CD4-positive, CD25-positive, alpha-beta regulatory T cell (primary cell): ENCODE measurements at regions not wholly inside any gene's neighbourhood (a gene's known extent, or its start where the extent isn't known, plus 50 kb on each side); places are given as distances from the start of the nearest gene placed in this dataset.
"Not testable (repeated sequence)": the region's sequence is repeated elsewhere in the genome, so short reads cannot be mapped to it uniquely, and the experiment has no call there.

Source experiments
- ATAC-seq, 2 donors: fragments of 150-1000 bp; cut with Tn5 transposase; one replicate each; pipeline ENCODE4 v1.10.0; 2021; ENCODE audit warnings: low read depth in 2 of 2, moderate number of reproducible peaks in 2 of 2, moderate library complexity in 1 of 2
- DNase-seq, 3 donors: peaks; one replicate each; pipeline versions ENCODE4 v3.0.0 to v3.0.0-alpha.2; 2012 to 2022; ENCODE audit warnings: mixed read lengths in 1 of 3
- H3K27ac ChIP-seq: one replicate; pipeline ENCODE4 v1.7.0; 2013; ENCODE audit warnings: mild to moderate bottlenecking, low read length; ENCODE audit not compliant: insufficient read depth, poor library complexity, severe bottlenecking
- H3K27me3 ChIP-seq: one replicate; pipeline ENCODE4 v1.7.0; 2013; ENCODE audit warnings: low read length; ENCODE audit not compliant: control insufficient read depth, insufficient read depth
- H3K36me3 ChIP-seq: one replicate; pipeline ENCODE4 v1.7.0; 2013; ENCODE audit warnings: mild to moderate bottlenecking, low read length, moderate library complexity; ENCODE audit not compliant: control insufficient read depth, insufficient read depth
- H3K4me1 ChIP-seq: 2 replicates; pipeline ENCODE4 v1.7.0; 2013; ENCODE audit warnings: mild to moderate bottlenecking, low read length; ENCODE audit not compliant: insufficient read depth, control insufficient read depth, poor library complexity, severe bottlenecking
- H3K4me3 ChIP-seq: one replicate; pipeline ENCODE4 v1.7.0; 2013; ENCODE audit warnings: low read depth, mild to moderate bottlenecking, low read length, moderate library complexity
- H3K9me3 ChIP-seq, 2 experiments: 1 replicate in 1 of 2; 2 replicates in 1 of 2; pipeline ENCODE4 v1.7.0; 2013; ENCODE audit warnings: low read length in 2 of 2, mild to moderate bottlenecking in 1 of 2, moderate library complexity in 1 of 2; ENCODE audit not compliant: control insufficient read depth in 2 of 2
- H3K27ac Mint-ChIP-seq, 3 donors: one replicate each; pipeline ENCODE4 v1.8.0; 2020 to 2022; ENCODE audit warnings: mild to moderate bottlenecking in 3 of 3, mixed read lengths in 3 of 3, moderate library complexity in 2 of 3
- H3K27me3 Mint-ChIP-seq: one replicate; pipeline ENCODE4 v1.8.0; 2022; ENCODE audit warnings: mild to moderate bottlenecking, mixed read lengths
- H3K36me3 Mint-ChIP-seq: one replicate; pipeline ENCODE4 v1.8.0; 2020; ENCODE audit warnings: mixed read lengths
- H3K4me1 Mint-ChIP-seq, 4 donors: one replicate each; pipeline ENCODE4 v1.8.0; 2020 to 2022; ENCODE audit warnings: mixed read lengths in 4 of 4, mild to moderate bottlenecking in 1 of 4
- H3K4me3 Mint-ChIP-seq, 4 donors: one replicate each; pipeline ENCODE4 v1.8.0; 2020 to 2022; ENCODE audit warnings: mild to moderate bottlenecking in 4 of 4, mixed read lengths in 4 of 4, moderate library complexity in 3 of 4
- H3K9me3 Mint-ChIP-seq, 7 donors: one replicate each; pipeline ENCODE4 v1.8.0; 2020 to 2022; ENCODE audit warnings: mixed read lengths in 7 of 7, mild to moderate bottlenecking in 3 of 7, moderate library complexity in 2 of 7

DNA sequence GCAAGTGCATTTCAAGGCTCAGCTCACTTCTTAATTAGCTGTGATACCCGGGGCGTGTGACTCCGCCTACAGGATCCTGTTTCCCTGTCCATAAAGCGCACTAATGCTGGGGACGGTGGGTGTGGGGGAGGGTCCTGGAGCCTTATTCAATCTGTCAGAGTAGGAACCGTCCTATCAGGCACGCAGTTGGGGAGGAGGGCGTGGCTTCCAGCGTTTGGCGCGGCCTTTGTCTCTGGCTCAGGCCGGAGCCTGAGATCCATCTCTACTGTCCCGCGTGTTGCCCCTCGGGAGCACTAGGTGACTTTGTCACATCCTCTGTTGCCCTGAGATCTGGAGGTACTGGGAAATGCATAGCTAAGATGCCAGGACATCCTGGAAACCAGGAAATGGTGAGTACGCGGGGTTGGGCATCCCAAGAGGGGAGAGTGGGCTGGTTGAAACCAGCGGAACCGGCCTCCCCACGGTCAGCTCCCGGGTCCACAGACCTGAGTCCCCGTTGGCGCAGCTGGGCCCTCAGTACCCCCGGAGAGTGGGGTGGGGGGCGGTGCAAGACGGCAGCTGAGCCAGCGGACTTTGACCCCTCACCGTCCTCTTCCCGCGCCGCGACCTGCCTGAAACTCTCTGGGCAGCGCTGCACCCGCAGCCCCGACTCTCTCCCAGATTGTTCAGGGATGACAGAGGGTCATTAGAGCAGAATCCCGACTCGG, 104.4 kb upstream of the ZNF92 start:
- Mint-ChIP-seq H3K9me3 (peaks cover 0 to 12% (median 4%) of the 10 kb centered on the region in 7 donors), H3K4me1 (peaks cover 0 to 13% (median 4%) of the 10 kb centered on the region in 4 donors), H3K4me3 (peak overlapping the region in 2 of 4 donors; percentile 66 to 85), H3K27ac (no peak overlapping the region), H3K36me3 (no peaks in the 10 kb centered on the region), H3K27me3 (peaks cover 26% of the 10 kb centered on the region)
- H3K36me3 ChIP-seq, result no peaks in the 10 kb centered on the region
- H3K4me3 ChIP-seq, result no peak overlapping the region
- no peak overlapping the region for H3K27ac ChIP-seq
- peaks cover 16% of the 10 kb centered on the region for H3K27me3 ChIP-seq
- DNase-seq, result peak in 1 of 3 donors; percentile 42
- peak in 1 of 2 donors; percentile 40 for ATAC-seq
- peaks cover 2 to 4% of the 10 kb centered on the region in 2 experiments for H3K9me3 ChIP-seq
- H3K4me1 ChIP-seq, result peaks cover 4% of the 10 kb centered on the region

DNA sequence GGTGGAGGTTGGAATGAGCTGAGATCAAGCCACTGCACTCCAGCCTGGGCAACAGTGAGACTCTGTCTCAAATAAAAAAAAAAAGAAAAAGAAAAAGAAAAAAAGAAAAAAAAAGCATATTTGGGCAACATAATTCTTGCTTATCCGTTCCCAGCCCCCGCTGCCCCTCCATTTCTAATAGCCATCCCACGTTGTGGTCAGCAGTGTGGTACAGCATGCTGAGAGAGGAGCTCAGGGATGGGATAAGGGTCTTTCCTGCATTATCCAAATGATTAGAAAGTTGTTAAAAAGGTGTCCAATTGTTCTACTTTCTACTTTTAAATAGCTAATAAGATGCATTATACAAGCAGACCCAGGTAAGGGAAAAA, 104.9 kb upstream of the ZNF92 start:
- ATAC-seq (no peak), DNase-seq (no peak)
- Mint-ChIP-seq H3K27ac (no peak overlapping the region), H3K9me3 (peaks cover 0 to 12% (median 4%) of the 10 kb centered on the region in 7 donors), H3K4me3 (peak overlapping the region in 2 of 4 donors; percentile 66 to 85), H3K27me3 (peaks cover 26% of the 10 kb centered on the region), H3K36me3 (no peaks in the 10 kb centered on the region), H3K4me1 (peaks cover 0 to 13% (median 4%) of the 10 kb centered on the region in 4 donors)
- Histone ChIP-seq H3K4me3 (no peak overlapping the region), H3K36me3 (no peaks in the 10 kb centered on the region), H3K4me1 (peaks cover 4% of the 10 kb centered on the region), H3K27ac (no peak overlapping the region), H3K27me3 (peaks cover 16% of the 10 kb centered on the region), H3K9me3 (no peaks in the 10 kb centered on the region)

DNA sequence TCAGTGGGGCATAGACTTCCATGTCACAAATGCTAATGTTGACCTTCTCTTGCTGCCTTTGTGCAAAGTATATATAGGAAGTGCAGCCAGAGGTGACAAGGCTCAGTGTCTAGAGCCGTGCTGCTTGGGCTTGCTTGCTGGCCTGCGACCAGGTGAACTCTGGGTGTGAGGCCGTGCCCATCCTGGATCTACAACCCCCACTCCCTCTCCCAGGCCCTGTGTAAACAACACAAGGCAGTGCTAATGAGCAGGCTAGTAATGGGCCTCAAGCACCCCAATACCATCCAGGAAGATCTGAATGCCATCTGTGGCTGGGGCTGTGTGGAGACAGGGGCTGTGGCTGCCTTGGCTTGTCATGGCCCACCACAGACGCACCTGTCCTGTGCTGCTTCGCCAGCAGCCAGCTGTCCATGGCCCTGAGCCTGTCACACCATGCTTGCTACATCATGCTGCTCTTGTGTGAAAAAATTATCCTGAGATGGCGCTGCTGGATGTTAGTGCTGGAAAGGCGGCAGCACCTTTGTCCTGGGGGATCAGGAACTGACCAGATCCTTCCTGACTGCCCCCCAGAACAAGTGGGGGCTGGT, 107.6 kb upstream of the ZNF92 start:
- H3K36me3 Mint-ChIP-seq, result no peaks in the 10 kb centered on the region
- peaks cover 0 to 13% (median 4%) of the 10 kb centered on the region in 4 donors for H3K4me1 Mint-ChIP-seq
- H3K27me3 ChIP-seq, result peaks cover 11% of the 10 kb centered on the region
- DNase-seq, result no peak
- H3K4me1 ChIP-seq, result peaks cover 4% of the 10 kb centered on the region
- H3K27ac Mint-ChIP-seq, result no peak overlapping the region
- no peak for ATAC-seq
- H3K9me3 ChIP-seq, result no peaks in the 10 kb centered on the region
- H3K4me3 Mint-ChIP-seq, result no peak overlapping the region
- H3K36me3 ChIP-seq, result no peaks in the 10 kb centered on the region
- peaks cover 0 to 7% (median 0%) of the 10 kb centered on the region in 7 donors for H3K9me3 Mint-ChIP-seq
- no peak overlapping the region for H3K4me3 ChIP-seq
- no peak overlapping the region for H3K27ac ChIP-seq
- H3K27me3 Mint-ChIP-seq, result peaks cover 24% of the 10 kb centered on the region

DNA sequence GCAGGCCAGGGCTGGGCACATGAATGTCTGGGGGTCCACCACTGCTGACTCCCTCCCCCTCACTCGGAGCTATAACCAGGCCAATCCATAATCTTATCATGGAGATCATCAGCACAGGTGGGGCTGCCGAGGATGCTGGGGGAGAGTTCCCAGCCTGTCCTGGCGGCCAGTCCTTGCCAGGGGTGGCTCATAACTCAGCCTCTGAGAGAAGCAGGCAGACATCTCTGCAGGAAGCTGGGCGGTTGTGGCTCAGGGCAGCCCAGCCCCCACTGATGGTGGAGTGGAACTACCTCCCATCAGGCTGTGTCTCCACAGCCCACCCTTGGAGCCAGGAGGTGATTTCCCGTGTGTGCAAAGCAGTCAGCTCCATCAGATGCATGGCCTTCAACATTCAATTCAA, 109.4 kb upstream of the ZNF92 start:
- H3K27me3 Mint-ChIP-seq, result peaks cover 10% of the 10 kb centered on the region

DNA sequence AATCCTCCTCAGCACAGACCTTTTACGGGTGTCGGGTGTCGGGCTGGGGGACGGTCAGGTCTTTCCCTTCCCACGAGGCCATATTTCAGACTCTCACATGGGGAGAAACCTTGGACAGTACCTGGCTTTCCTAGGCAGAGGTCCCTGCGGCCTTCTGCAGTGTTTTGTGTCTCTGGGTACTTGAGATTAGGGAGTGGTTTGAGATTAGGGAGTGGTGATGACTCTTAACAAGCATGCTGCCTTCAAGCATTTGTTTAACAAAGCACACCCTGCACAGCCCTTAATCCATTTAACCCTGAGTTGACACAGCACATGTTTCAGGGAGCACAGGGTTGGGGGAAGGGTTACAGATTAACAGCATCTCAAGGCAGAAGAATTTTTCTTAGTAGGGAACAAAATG, 113.0 kb upstream of the ZNF92 start:
- H3K27ac ChIP-seq, H3K4me3 ChIP-seq, H3K4me1 ChIP-seq, H3K4me3 Mint-ChIP-seq, H3K27me3 ChIP-seq, H3K36me3 Mint-ChIP-seq, H3K27me3 Mint-ChIP-seq, H3K27ac Mint-ChIP-seq, H3K9me3 Mint-ChIP-seq, ATAC-seq, H3K36me3 ChIP-seq, H3K9me3 ChIP-seq, H3K4me1 Mint-ChIP-seq, DNase-seq: not testable (repeated sequence)

More for the DNA sequence above, 109.4 kb upstream of the ZNF92 start:
- H3K4me1 Mint-ChIP-seq, result peaks cover 0 to 3% (median 1%) of the 10 kb centered on the region in 4 donors
- H3K36me3 Mint-ChIP-seq, result no peaks in the 10 kb centered on the region
- H3K4me1 ChIP-seq, result no peaks in the 10 kb centered on the region
- H3K4me3 Mint-ChIP-seq, result no peak overlapping the region
- peaks cover 0 to 2% (median 0%) of the 10 kb centered on the region in 7 donors for H3K9me3 Mint-ChIP-seq
- no peak overlapping the region for H3K4me3 ChIP-seq
- H3K27ac ChIP-seq, result no peak overlapping the region
- no peak overlapping the region for H3K27ac Mint-ChIP-seq
- H3K36me3 ChIP-seq, result no peaks in the 10 kb centered on the region
- peaks cover 2% of the 10 kb centered on the region for H3K27me3 ChIP-seq
- DNase-seq (no peak), ATAC-seq (no peak)
- H3K9me3 ChIP-seq, result no peaks in the 10 kb centered on the region

DNA sequence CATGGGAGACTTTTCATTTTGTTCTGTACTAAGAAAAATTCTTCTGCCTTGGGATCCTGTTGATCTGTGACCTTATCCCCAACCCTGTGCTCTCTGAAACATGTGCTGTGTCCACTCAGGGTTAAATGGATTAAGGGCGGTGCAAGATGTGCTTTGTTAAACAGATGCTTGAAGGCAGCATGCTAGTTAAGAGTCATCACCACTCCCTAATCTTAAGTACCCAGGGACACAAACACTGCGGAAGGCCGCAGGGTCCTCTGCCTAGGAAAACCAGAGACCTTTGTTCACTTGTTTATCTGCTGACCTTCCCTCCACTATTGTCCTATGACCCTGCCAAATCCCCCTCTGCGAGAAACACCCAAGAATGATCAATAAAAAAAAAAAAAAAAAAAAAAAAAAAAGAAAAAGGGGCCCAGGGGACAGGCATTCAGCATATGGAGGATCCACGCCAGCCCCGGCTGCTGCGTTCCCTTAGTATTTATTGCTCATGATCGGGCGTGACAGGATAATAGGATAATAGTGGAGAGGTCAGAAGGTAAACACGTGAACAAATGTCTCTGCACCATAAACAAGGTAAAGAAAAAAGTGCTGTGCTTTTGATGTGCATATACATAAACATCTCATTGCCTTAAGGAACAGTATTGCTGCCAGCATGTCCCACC, 113.7 kb upstream of the ZNF92 start:
- H3K27ac Mint-ChIP-seq, H3K36me3 ChIP-seq, H3K4me3 Mint-ChIP-seq, H3K27me3 ChIP-seq, H3K4me1 Mint-ChIP-seq, H3K9me3 ChIP-seq, H3K27me3 Mint-ChIP-seq, H3K36me3 Mint-ChIP-seq, DNase-seq, H3K4me1 ChIP-seq, H3K4me3 ChIP-seq, ATAC-seq, H3K27ac ChIP-seq, H3K9me3 Mint-ChIP-seq: not testable (repeated sequence)

DNA sequence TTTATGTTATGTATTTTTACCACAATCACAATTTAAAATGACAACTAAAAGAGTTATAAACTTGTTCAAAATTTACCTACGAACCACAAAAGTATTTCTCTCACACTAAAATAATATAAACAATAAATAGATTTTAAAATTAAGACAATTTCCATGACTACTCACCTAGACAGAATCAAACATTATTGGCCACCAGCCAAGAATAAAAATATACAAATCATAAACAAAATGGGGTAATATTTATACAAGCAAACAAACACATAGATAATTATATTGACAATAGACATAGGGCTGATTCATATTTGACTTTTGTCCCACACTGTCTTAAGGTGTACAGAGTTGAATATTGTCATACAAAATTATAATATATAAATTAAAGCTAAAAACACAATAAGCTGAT, 119.6 kb upstream of the ZNF92 start:
- ATAC-seq (no peak), DNase-seq (no peak)
- H3K4me1 ChIP-seq, result no peaks in the 10 kb centered on the region
- H3K9me3 ChIP-seq, result no peaks in the 10 kb centered on the region
- Mint-ChIP-seq H3K4me3 (no peak overlapping the region), H3K27me3 (peaks cover 7% of the 10 kb centered on the region), H3K27ac (no peak overlapping the region), H3K9me3 (peaks cover 0 to 5% (median 0%) of the 10 kb centered on the region in 7 donors), H3K36me3 (no peaks in the 10 kb centered on the region), H3K4me1 (peaks cover 0 to 7% (median under 1%) of the 10 kb centered on the region in 4 donors)
- H3K36me3 ChIP-seq, result no peaks in the 10 kb centered on the region
- H3K27me3 ChIP-seq, result no peaks in the 10 kb centered on the region
- H3K4me3 ChIP-seq, result no peak overlapping the region
- H3K27ac ChIP-seq, result no peak overlapping the region
